HG02884 (cell line): ENCODE measurements at regions not wholly inside any gene's neighbourhood (a gene's known extent, or its start where the extent isn't known, plus 50 kb on each side); places are given as distances from the start of the nearest gene placed in this dataset.

Experiments used
- ATAC-seq: cut with Tn5 transposase; IDR thresholded peaks from one replicate; pipeline ENCODE4 v1.9.1; 2021; ENCODE audit warnings: mild to moderate bottlenecking, moderate library complexity; ENCODE audit not compliant: unreplicated experiment

DNA sequence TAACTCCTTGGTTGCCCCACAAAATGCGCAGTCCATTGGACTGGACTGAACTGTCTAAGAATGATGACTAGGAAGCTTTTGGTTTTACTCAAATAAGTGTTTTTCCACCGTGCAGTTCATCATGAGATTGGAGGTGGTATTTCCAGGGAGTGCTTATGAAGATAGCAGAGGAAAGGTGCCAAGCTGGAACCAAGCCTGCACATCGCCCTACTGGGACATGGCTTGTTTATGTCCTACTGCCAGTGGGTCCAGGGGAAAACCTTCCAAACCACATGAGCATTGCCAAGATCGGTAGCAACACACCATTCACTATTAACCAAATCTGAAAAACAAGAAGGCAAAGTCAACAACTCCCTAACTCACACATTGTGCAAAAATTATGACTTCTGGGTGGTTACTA is 54.7 kb upstream of the DSCAM start:
- ATAC-seq: no peak

DNA sequence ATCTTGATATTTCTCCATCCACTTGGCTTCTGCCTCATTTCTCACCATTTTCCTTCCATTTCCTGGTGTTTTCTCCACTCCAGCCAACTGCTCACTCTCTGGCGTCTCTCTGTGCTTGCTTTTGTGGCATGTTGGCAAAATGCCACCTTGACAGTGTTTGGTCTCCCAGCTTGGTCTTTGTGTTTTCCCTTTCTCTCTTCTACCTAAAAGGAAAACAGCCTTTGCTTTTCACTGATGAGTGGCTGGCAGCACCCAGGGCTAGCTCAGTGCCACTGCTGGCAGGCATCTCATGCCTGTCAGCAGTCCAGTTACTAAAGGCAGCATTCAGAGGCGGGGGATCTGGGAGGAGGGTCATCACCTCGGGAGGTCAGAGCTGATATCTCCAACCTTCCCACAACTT is 55.3 kb upstream of the DSCAM start:
- ATAC-seq: no peak

DNA sequence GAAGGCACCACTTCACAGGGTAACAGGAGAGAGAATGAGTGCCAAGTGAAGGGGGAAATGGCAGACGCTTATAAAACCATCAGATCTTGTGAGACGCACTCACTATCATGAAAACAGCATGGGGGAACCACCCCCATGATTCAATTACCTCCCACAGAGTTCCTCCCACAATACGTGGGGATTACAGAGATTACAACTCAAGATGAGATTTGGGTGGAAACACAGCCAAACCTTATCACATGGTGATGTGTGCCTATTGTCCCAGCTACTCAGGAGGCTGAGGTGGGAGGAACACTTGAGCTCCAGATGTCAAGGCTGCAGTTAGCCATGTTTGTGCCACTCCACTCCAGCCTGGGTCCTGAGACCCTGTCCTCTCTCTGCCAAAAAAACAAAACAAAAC is 56.0 kb upstream of the DSCAM start:
- ATAC-seq: no peak

DNA sequence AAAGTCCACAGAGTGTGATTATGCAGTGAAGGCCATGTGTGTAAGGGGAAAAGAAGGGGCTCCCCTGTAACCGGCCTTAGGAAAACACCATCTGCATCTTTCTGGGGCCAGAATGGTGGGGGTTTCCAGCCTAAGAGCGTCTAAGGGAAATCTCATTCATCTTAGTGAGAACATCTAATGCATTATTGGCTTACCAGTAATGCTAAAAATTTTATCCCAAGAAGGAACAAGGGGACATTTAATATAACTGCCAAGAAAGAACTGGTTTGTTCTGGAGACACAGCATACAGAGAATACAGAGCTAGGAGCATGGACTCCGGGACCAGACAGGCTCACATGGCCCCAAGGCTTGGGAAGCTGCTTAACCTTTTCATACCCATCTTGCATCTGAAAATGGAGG is 58.3 kb upstream of the DSCAM start:
- ATAC-seq: no peak

DNA sequence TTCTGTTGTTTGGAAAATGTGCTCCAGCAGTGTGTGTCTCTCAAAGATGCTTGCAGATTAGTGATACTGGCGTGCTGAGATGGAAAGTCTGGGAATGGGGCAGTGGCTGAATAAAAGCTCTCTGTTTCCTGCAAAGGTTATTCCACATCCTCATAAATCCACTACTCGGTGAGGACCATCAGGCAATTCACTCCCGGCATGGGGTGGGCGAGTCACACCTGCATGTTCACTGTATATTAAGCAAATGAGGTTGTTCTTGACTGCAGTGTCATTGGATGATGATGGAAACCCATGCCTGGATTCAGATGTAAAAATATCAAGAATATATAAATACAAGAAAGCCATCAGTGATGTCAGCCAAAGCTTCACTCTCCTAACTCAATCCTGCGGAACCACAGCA is 65.4 kb upstream of the DSCAM start:
- no peak for ATAC-seq

DNA sequence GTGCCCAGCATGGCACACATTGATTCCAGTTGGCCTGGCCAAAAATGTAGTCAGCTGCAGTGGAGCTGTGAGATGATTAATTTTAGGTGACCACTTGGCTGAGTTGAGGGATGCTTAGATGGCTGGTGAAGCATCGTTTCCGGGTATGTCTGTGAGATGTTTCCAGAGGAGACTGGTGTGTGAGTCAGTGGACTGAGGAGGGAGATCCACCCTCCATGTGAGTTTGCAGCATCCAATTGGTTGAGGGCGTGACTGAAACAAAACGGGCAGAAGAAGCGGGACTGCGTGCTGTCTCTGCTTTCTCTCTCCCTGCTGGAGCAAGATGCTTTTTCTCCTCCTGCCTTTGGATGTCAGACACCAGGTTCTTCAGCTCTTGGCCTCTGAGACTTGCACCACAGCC is 68.2 kb upstream of the DSCAM start:
- no peak for ATAC-seq

DNA sequence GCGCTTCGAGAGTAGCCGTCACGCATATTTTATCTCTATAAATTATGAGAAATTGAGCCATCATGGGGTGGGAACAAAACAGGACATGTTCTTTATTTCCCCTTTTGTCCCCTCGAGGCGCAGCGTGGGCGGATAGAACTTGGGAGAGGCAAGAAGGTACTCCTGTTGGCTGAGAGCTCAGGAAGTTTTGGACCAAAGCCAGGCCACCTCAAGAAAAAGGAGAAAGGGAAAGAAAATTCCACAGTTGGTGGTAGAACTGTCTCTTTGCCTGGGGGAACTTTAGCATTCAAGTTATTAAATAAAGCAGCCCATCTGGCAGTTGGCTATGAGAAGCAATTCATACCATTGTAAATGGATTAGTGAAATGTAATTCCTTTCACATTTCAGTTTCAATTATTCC is 76.4 kb upstream of the DSCAM start:
- ATAC-seq: no peak

DNA sequence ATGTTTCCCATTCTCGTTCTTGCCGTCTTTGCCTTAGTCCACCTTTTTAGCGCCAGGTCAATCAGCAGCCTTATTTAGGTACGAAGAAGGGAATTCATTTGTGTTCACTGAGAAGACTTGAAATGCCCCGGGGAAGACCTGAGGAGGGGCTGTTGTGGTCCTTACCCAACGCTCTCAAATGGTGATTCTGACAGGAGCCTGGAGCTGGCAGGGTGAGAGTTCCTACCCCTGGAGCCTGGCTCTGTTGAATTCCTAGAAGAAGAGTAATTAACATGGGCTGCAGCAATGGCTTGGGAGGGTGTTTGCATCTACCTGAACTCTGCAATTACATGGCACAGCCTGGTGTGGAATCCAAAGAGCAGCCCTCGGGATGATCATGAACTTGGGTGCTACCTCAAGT is 76.9 kb upstream of the DSCAM start:
- no peak for ATAC-seq

DNA sequence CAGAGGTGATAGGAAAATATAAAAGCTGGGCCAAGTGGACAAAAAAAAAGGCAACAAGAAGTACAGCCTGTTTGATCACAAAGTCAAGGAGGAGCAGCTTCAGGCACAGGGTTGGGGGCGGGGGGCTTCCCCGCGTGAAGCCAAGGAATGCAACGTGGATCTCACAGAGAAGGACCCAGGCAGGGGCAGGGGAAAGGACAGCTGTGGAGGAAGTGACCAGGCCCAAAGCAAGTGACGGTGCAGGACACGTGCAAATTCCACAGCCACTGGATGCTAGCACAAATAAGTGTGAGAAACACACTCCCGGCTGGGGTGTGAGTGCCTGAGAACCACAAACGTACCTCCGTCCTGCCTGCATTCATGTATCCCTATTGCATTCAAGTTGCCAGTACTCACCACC is 77.7 kb upstream of the DSCAM start:
- no peak for ATAC-seq

DNA sequence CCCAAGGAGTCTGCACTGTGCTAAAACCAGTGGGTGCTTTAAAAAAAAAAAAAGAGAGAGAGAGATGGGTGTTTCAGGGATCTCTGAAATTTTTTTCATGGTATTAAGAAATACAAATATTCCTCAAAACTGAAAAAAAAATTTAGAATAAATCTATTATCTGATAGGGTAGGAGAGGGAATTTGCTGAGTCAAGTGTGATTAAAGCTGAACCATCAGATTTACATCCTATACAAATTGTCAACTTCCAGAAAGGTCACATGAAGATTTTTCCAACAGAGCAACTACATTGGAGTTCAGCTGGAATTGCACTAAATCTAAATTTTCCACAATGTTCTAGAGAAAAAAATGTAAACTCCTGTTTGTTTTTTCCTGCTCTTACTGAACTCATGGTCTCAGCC is 79.3 kb upstream of the DSCAM start:
- no peak for ATAC-seq

DNA sequence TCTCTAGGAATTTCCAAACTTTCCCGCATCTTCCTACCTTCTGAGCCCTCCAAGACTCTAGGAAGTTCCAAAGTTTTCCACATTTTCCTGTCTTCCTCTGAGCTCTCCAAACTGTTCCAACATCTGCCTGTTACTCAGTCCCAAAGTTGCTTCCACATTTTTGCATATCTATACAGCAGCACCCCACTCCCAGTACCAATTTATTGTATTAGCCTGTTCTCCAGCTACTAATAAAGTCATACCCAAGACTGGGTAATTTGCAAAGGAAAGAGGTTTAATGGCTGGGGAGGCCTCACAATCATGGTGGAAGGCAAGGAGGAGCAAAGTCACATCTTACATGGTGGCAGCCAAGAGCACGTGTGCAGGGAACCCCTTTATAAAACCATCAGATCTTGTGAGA is 82.9 kb upstream of the DSCAM start:
- ATAC-seq: no peak

DNA sequence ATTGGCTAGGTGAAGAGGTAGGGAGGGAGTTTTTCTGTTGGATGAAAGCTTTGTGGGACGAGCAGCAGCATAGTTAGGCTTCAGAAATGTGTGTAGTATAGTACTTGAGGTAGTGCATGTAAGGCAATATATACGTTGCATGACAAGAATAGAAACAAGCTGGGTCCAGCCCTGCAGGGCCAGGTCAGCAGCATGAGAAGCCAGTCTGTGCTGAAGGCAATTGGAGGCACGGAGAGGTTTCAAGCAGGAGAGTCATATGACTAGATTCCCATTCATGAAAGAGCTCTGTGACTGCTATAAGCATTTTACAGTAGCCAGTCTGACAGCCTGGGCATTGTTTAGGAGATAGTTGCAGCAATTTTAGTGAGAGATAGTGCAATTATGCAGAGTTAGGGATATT is 84.2 kb upstream of the DSCAM start:
- ATAC-seq: no peak

DNA sequence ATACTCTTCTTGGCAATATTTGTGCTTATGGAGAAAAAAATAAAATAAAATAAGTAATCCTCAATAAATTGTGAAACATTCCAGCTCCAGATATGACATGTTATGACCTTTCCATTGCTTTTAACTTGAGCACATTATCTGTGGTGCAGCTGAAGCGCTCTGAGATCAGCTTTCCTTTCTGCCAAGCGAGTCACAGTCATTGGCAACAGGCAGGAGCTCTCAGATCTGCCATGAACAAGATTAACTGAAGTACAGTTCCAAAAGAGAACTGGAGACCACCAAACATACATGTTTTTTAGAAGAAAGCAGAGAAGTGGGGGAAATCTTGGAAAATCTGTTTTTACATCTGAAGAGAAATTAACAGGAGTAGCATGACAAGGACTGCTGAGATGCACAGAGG is 89.2 kb upstream of the DSCAM start:
- no peak for ATAC-seq

DNA sequence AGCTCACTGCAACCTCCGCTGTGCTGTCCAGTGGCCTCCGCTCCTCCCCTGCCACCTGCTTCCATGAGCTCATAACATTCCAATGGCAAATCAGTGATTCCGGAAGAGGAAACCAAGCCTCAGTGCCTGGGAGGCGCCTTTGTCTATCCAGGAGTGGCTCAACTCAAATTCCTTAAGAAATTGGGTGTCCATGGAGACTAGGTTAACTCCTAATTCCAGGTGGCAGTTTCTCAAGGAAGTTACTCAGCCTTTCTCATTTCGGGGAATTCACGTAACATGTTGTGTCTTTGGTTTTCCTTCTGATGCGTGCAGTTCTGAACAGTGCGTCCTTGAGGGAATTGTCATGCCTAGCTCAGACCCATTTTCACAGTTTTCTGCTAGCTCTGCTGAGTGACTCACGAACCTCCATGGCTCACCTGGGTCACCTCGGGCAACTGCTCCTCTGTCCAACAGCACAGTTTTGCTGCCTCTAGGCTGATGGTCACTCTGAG is 89.9 kb upstream of the DSCAM start:
- no peak for ATAC-seq

DNA sequence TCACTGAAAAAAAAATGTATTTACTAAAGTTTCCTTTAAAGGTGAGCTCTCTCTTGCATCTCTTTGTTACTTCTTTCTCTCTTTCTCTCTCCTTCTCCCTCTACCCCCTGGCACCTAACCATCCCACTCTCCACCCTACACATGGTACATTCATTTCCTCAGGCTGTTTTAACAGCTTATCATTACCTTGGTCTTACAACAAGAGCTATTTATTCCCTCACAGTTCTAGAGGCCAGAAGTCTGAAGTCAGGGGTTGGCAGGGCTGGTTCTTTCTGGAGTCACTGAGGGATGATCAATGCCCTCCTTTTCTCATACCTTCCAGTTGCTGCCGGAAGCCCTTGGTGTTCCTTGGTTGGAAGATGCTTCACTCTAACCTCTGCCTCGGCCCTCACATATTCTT is 91.1 kb upstream of the DSCAM start:
- no peak for ATAC-seq

DNA sequence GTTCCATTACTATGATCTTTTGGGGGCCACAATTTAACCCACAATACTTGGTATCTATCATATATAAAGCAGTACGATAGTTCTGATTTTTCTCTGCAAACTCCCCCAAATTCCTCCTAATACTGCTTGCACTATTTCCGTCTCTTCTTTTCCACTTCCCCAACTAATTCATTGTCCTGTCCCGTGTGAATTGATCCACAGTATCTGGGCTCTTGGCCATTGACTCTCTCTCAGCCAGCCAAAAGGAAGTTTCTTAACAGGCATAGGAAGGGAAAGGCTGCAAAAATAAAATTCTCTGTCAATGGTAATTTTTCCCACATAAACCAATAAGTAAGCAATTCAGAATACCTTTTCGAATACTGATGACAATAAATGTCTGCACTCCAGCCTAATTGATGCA is 91.7 kb upstream of the DSCAM start:
- no peak for ATAC-seq

DNA sequence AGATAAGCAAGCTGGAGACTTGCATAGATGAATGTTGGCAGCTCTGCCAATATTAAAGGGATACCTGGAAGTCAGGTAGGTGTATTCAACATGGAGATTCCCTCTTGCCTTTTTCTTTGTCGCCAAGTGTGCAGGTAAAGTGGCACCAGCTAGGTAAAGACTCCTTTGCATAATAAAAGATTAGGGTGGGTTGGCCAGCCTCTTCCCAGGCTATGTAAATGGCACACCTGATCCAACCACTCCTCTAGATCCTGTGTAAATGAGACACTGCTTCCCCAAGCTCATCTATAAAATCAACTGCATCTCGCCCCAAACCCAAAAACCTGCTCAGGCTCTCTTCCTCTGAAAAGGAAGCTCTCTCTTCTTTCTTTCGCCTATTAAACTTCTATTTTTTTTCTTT is 100.8 kb upstream of the DSCAM start:
- no peak for ATAC-seq

DNA sequence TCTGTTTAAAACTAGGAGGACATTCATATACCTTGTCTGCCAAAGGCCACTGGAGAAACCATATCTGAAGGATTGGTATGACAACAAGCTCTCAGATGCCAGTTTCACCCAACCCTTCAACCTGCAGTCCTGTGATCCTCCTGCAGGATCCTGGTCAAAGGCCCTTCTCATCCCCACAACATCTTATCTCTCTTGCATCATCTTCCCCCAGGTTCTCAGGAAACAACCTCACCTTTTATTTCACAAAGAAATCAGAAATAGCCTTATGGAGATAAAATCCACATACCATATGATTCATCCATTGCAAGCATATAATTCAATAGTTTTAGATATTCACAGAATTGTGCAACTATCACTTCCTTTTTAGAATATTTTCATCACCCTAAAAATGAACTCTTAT is 104.0 kb upstream of the DSCAM start:
- no peak for ATAC-seq

DNA sequence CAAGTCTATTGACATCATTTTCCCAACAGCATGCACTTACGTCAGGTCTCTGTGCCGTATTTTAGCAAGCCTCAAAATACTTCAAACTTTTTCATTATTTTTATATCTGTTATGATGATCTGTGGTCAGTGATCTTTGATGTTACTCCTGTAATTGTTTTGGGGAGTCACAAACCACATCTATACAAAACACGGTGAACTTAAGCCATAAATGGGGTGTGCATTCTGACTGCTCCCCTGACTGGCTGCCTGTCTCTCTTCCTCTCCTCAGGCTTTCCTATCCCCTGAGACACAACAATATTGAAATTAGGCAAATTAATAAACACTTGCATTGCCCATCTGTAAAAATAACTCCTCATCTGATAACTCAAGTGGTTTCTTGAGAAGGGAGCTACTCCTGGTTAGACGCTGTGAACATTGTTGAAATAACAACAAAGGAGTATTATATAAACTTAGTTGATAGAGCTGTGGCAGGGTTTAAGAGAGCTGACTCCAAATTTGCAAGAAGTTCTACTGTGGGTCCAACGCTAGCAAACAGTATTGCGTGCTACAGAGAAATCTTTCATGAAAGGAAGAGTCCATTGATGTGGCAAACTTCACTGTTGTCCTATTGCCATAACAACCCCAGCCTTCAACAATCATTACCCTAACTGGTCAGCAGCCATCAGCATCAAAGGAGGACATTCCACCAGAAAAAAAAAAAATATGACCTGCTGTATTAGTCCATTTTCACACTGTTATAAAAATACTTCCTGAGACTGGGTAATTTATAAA is 105.8 kb upstream of the DSCAM start:
- ATAC-seq: no peak

DNA sequence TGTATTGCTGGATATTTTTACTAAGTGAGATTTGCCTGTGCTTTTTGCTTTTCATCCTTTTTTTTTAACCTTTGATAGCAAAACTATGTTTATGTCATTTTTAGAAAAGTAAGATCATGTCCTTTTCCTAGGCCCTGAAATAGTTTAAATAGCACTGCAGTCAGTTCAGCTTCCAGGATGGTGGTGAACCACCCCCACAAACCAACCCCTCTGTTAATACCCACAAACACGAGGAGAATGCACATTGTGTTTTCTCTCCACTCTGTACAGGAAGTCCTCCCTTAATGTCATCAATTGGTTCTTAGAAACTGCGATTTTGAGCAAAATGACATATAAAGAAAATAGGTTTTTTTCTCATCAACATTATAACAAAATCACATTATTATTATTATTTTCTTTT is 117.7 kb upstream of the DSCAM start:
- no peak for ATAC-seq

DNA sequence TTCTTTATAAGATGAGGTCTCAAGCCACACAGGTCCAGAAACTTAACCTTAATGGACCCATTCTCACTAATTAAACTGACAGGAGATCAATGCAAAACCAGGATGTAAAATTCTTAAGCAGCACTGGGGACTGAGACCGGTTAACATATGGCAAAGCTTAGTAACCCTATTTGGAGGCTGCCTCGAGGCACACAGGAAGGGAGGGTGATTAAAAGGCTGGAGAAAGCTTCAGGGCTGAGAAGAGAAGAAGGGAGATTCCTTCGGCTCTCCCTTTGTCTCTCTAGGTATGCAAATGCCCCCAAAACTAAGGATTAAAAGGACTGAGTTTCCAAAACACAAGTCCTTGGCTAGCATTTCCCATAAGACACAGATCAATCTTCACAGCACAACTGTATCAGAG is 120.8 kb upstream of the DSCAM start:
- ATAC-seq: no peak

DNA sequence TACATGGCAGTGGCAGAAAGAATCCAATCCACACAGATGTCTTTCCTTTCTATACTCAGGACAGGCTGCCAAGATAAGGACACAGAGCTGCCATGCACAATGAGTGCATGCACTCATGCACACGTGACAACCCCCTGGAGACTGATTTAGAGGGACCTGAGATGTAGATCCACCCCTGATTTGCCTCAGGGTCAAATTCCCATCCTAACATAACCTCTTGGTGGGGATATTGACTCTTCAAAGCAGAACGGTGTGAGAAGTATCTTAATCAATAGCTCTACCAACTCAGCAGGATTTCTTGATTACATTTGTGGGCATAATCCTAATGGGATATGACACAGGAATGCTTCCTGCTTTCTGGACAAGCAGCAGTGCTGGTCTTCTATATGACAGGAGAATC is 125.2 kb upstream of the DSCAM start:
- ATAC-seq: no peak
